Stimulated activated CD4-positive, alpha-beta T cell treated with anti-CD3 and anti-CD28 coated beads, Interleukin-2, amount 100 ng/mL, for 4 hours (primary cell): ENCODE measurements at regions not wholly inside any gene's neighbourhood (a gene's known extent, or its start where the extent isn't known, plus 50 kb on each side); places are given as distances from the start of the nearest gene placed in this dataset.
"Not testable (repeated sequence)": the region's sequence is repeated elsewhere in the genome, so short reads cannot be mapped to it uniquely, and the experiment has no call there.

Experiments used
- DNase-seq: peaks from one replicate; pipeline ENCODE4 v3.0.0-alpha.2; 2020; ENCODE audit warnings: low read depth

- DNase-seq: no peak
Observed at GRCh38 chr21:36247316-36248010, 72.5 kb upstream of the MORC3 start.

- DNase-seq: no peak
Observed at GRCh38 chr21:36249576-36250422, 70.2 kb upstream of the MORC3 start.

DNA sequence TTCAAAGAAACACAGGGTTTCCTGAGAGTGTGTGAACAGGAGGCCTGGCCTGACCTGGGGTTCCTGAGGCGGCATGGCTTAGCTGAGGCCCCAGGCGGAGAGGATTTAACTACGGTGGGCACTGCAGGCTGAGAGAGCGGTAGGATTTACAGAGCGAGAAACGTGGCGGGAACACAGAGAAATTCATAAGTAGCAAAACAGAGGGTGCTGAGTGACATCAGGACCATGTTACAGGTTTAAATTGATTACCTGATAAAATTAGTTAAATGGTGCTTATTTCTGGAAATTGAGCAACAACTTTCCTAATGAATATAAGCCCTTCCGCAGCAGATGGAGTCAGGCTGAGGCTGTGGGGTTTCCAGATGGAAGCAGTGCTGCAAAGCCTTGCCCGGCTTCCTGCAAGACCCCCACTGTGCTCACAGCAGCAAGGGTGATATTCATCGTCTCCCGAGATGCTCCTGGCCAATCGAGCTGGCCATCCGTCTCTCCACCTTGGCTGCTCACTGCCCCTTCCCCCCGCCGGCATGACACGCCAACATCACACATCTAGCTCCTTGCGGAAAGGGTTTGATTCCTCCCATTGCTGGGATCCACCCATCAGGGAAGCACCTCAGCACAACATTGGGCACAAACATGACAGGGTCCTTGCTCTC lies 69.4 kb upstream of the MORC3 start:
- no peak for DNase-seq

DNA sequence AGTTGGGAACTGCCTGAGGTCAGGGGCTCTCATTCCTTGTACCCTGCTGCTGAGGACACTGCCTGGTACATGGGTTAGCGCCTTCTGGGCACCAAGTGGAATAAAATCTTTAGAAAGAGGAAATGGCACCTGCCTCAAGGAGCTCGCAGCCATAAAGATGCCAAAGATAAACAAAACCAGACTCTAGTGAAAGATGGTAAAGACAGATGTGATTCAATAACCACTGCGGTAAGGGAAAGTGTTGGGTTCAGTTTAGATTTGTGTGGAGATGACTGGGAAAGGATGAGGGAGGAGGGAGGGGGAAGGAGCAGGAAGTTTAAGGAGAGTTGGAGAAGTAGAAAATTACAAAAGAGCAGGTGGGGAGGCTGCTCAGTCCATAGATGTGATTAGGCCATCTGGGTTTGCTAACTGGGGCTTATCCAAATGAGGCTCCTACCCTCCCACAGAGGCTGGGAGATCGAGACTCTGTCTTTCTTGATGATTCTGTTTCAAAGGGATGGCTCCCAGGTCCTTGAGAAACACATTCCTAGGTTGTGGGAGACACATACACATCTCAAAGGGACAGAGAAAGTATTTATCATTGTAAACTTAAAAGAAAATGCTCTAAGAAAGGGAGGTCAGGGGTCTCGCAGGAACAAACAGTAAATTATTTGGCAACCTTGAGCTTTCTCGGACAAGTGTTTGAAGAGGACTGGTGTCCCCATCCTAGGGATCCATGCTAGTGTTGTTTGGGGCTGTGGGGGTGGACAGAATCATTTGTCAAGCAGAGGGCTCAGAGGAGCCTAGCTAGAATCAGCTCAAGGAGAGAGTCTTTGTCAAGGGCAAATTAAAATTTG lies 65.7 kb upstream of the MORC3 start:
- DNase-seq: no peak

GRCh38 chr21:36255663-36256062 lies 64.3 kb upstream of the MORC3 start:
- DNase-seq: no peak

GRCh38 chr21:36257657-36258056 lies 62.3 kb upstream of the MORC3 start:
- no peak for DNase-seq

- peak; percentile 24 for DNase-seq
Observed at GRCh38 chr21:36260030-36260787, 59.8 kb upstream of the MORC3 start.

GRCh38 chr21:36260802-36261201 lies 59.2 kb upstream of the MORC3 start:
- no peak for DNase-seq

GRCh38 chr21:36261459-36261858 lies 58.5 kb upstream of the MORC3 start:
- no peak for DNase-seq

DNA sequence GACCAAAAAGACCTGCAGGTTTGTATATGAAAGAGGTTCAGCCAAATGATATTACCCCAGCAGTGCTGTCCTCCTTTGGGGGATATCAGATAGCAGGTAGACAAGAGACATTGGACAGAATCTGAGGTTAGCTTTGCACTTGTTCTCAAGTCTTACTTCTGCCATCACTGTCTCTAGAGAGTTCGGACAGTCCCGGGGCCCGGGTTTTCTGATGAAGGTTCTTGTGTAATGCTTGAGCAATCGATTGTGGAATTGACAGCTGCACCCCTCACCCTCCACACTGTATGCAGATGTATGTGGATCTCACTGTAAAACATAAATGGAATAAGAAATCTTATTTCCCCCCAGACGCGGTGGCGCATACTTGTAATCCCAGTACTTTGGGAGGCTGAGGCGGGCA lies 56.2 kb upstream of the MORC3 start:
- no peak for DNase-seq

DNA sequence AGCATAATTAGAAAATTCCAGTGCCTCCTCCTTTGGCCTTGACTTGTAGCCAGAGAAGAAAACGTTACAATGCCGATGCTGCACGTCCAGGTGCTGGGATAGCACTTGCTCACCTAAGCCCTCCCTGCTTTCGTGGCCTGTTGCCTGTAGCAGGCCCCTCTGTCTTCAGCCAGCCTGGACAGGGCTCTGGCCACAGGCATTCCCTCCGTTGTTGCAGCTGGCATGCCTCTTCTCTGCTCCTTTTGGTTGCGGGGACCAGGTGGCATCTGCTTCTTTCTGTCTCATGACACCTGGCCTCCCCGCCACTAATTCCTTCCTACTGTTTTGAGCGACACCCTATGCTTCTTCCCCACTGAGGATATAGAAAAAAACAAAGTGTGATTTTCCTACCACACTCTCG lies 54.6 kb upstream of the MORC3 start:
- DNase-seq: no peak

DNA sequence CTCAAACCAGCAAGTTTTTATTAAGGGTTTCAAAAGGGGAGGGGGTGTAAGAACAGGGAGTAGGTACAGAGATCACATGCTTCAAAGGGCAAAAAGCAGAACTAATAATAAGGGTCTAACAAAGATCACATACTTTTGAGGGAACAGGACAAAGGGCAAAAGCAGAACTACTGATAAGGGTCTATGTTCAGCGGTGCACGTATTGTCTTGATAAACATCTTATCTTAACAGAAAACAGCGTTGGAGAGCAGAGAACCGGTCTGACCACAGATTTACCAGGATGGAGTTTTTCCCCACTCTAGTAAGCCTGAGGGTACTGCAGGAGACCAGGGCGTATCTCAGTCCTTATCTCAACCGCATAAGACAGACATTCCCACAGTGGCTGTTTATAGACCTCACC lies 52.2 kb upstream of the MORC3 start:
- DNase-seq: not testable (repeated sequence)

DNA sequence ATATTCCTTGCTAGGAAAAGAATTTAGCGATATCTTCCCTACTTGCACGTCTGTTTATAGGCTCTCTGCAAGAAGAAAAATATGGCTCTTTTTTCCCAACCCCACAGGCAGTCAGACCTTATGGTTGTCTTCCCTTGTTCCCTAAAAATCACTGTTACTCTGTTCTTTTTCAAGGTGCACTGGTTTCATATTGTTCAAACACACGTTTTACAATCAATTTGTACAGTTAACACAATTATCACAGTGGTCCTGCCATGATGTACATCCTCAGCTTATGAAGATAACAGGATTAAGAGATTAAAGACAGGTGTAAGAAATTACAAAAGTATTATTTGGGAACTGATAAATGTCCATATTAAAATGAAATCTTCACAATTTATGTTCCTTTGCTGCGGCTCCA lies 51.7 kb upstream of the MORC3 start:
- DNase-seq: not testable (repeated sequence)
